ENCODE measurements at regions not wholly inside any gene's neighbourhood (a gene's known extent, or its start where the extent isn't known, plus 50 kb on each side); places are given as distances from the start of the nearest gene placed in this dataset.
"Not testable (repeated sequence)": the region's sequence is repeated elsewhere in the genome, so short reads cannot be mapped to it uniquely, and the experiment has no call there.

GRCh38 chr6:3919849-3920248 is 70.7 kb downstream of the FAM50B start:
- in situ Hi-C loops (cut with MboI; ENCODE audit: low sequenced_read_pairs), result no loop called here

- in situ Hi-C loops (cut with MboI; ENCODE audit: low sequenced_read_pairs), result no loop called here
Measured at GRCh38 chr6:3920321-3920720, 71.1 kb downstream of the FAM50B start.

GRCh38 chr6:3921663-3922062 is 72.5 kb downstream of the FAM50B start:
- in situ Hi-C loops (cut with MboI; ENCODE audit: low sequenced_read_pairs), result no loop called here

- in situ Hi-C loops (cut with MboI; ENCODE audit: low sequenced_read_pairs), result not testable (repeated sequence)
Measured at GRCh38 chr6:3922619-3923018, 73.4 kb downstream of the FAM50B start.

- in situ Hi-C loops (cut with MboI; ENCODE audit: low sequenced_read_pairs), result not testable (repeated sequence)
Measured at GRCh38 chr6:3925223-3926149, 76.3 kb downstream of the FAM50B start.

- in situ Hi-C loops (cut with MboI; ENCODE audit: low sequenced_read_pairs), result no loop called here
Measured at GRCh38 chr6:3926150-3926482, 76.9 kb downstream of the FAM50B start.

- in situ Hi-C loops (cut with MboI; ENCODE audit: low sequenced_read_pairs), result no loop called here
Measured at GRCh38 chr6:3928111-3928510, 78.9 kb downstream of the FAM50B start.

- in situ Hi-C loops (cut with MboI; ENCODE audit: low sequenced_read_pairs), result no loop called here
Measured at GRCh38 chr6:3929281-3929798, 80.2 kb downstream of the FAM50B start.

- in situ Hi-C loops (cut with MboI; ENCODE audit: low sequenced_read_pairs), result no loop called here
Measured at GRCh38 chr6:3937438-3937837, 88.3 kb downstream of the FAM50B start.

- in situ Hi-C loops (cut with MboI; ENCODE audit: low sequenced_read_pairs), result no loop called here
Measured at GRCh38 chr6:3938715-3939367, 89.7 kb downstream of the FAM50B start.

GRCh38 chr6:3939368-3939958 is 90.3 kb downstream of the FAM50B start:
- in situ Hi-C loops (cut with MboI; ENCODE audit: low sequenced_read_pairs), result no loop called here

GRCh38 chr6:3939964-3940363 is 90.8 kb downstream of the FAM50B start:
- in situ Hi-C loops (cut with MboI; ENCODE audit: low sequenced_read_pairs), result no loop called here

GRCh38 chr6:3940703-3941102 is 91.5 kb downstream of the FAM50B start:
- in situ Hi-C loops (cut with MboI; ENCODE audit: low sequenced_read_pairs), result no loop called here

- in situ Hi-C loops (cut with MboI; ENCODE audit: low sequenced_read_pairs), result no loop called here
Measured at GRCh38 chr6:3943331-3943765, 94.2 kb downstream of the FAM50B start.

GRCh38 chr6:3944246-3944645 is 95.1 kb downstream of the FAM50B start:
- in situ Hi-C loops (cut with MboI; ENCODE audit: low sequenced_read_pairs), result no loop called here

- in situ Hi-C loops (cut with MboI; ENCODE audit: low sequenced_read_pairs), result no loop called here
Measured at GRCh38 chr6:3946778-3947177, 97.6 kb downstream of the FAM50B start.

GRCh38 chr6:3948866-3949265 is 99.7 kb downstream of the FAM50B start:
- in situ Hi-C loops (cut with MboI; ENCODE audit: low sequenced_read_pairs), result no loop called here

GRCh38 chr6:3949521-3949920 is 100.3 kb downstream of the FAM50B start:
- in situ Hi-C loops (cut with MboI; ENCODE audit: low sequenced_read_pairs), result no loop called here

GRCh38 chr6:3956054-3956453 is 106.9 kb downstream of the FAM50B start:
- in situ Hi-C loops (cut with MboI; ENCODE audit: low sequenced_read_pairs), result no loop called here

- in situ Hi-C loops (cut with MboI; ENCODE audit: low sequenced_read_pairs), result no loop called here
Measured at GRCh38 chr6:3957321-3957720, 108.1 kb downstream of the FAM50B start.

- in situ Hi-C loops (cut with MboI; ENCODE audit: low sequenced_read_pairs), result no loop called here
Measured at GRCh38 chr6:3958255-3958654, 109.1 kb downstream of the FAM50B start.

GRCh38 chr6:3959385-3959784 is 110.2 kb downstream of the FAM50B start:
- in situ Hi-C loops (cut with MboI; ENCODE audit: low sequenced_read_pairs), result no loop called here
